HL-60/S4 treated with phorbol 12-myristate 13-acetate at 8.2 ng/mL for 4 days and 3 days (cell line): ENCODE measurements at regions not wholly inside any gene's neighbourhood (a gene's known extent, or its start where the extent isn't known, plus 50 kb on each side); places are given as distances from the start of the nearest gene placed in this dataset.

Experiments used
- in situ Hi-C: fragments of 300-500 bp; cut with MboI; formaldehyde crosslinking; loops from 2 replicates; pipeline ENCODE4 v1.15.0; 2022; ENCODE audit warnings: low sequenced_read_pairs

GRCh38 chr13:74683411-74683810 lies 549.2 kb upstream of the KLF12 start:
- in situ Hi-C loops = no loop called here

GRCh38 chr13:74682746-74683145 lies 548.5 kb upstream of the KLF12 start:
- in situ Hi-C loops = no loop called here

GRCh38 chr13:74681891-74682290 lies 547.7 kb upstream of the KLF12 start:
- in situ Hi-C loops = no loop called here

DNA sequence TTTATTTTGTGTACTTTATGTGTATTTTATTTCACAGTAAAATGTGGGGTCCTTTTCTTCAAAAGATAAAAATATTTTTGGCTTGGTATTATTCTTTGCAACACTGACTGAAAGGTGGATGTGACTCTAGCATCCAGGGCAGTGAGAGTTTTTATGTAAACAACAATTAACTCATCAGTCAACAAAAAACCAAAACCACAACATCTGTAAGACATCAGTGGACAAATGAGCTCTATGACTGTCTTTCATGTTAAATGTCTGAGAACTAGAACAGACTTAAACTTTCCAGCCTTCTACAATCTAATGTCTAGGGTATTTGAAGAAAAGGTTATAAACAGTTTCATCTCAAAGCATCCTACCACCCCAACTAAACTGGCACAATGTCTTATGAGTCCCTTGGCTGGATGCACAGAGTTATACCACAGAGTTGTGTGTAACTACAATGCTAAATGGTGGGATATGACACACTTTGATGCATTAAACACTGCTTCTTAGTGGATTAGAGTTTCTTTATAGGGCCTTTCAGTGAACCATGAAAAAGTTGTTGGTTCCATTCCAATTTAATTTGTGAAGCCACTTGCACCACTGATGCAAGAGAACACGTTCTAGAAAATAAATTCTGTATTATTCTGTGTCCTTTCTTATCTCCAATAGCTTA lies 544.2 kb upstream of the KLF12 start:
- in situ Hi-C loops = no loop called here

- in situ Hi-C loops = no loop called here
These were observed 541.8 kb upstream of the KLF12 start for GRCh38 chr13:74675972-74676371.

DNA sequence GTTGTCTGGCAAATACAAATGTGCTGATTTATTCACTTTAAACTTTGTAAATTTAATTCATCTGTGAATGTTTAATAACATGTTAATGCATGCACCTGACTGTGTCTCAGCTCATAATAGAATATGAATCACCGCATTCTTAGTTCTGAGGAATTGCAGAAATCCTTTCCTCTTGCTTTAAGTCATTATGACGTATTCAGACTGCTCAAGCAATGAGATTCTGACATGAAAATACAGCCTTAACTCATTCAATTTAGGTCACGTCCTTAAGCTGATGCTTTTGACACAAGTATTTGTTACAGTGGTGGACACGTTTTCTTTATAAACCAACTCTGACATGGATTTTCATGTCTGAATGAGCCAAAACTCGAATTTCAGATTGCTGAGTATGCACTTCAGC lies 541.0 kb upstream of the KLF12 start:
- in situ Hi-C loops = no loop called here

DNA sequence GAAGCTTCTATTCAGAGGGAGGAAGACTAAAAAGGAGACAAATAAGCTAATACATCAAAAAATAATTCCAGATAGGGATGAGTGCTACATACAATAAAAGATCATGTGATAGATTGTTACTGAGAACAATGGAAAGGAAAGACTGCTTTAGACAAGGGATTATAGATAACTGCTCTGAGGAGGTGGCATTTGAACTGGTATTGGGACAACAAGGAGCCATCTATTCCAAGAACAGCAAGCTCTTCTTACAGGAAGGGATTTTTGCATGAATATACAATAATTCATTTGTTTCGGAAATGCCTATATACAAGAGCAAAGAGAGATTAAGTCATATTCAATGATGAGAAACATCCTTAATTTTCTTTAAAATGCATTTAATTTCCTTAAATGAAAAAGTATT lies 540.5 kb upstream of the KLF12 start:
- in situ Hi-C loops = no loop called here

GRCh38 chr13:74669149-74669548 lies 534.9 kb upstream of the KLF12 start:
- in situ Hi-C loops = no loop called here

GRCh38 chr13:74667656-74668203 lies 533.5 kb upstream of the KLF12 start:
- in situ Hi-C loops = no loop called here

DNA sequence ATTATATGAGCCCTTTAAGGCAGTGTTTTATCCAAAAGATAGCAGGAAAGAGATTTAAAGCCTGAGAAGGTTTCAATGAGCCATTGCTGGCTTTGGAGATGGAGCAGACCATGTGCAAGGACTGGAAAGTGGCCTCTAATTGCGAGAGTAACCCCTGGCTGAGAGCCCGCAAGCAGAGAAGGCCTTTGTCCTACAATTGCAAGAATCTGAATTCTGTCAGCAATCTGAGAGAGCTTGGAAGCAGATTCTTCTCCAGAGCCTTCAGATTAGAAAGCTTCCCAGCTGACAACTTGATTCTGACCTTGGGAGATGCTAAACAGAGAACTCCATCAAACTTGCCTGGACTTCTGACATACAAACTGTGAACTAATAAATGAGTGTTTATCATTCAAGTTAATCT lies 528.7 kb upstream of the KLF12 start:
- in situ Hi-C loops = no loop called here

- in situ Hi-C loops = no loop called here
These were observed 527.6 kb upstream of the KLF12 start for GRCh38 chr13:74661851-74662250.

DNA sequence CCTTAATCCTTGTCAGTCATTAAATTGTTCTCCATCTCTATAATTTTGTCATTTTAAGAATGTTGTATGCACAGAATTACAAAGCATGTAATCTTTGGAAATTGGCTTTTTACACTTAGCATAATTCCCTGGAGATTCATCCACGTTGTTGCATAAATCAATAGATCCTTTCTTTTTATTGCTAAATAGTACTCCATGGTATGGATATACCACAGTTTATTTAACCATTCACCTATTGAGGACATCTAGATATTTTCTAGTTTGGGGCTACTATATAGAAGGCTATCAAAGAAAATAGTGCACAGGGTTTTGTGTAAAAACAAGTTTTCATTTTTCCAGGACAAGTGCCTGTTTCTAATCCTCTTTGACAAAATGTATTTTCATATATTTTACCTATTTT lies 523.6 kb upstream of the KLF12 start:
- in situ Hi-C loops = no loop called here

- in situ Hi-C loops = no loop called here
These were observed 516.9 kb upstream of the KLF12 start for GRCh38 chr13:74651121-74651520.

GRCh38 chr13:74647991-74648390 lies 513.8 kb upstream of the KLF12 start:
- in situ Hi-C loops = no loop called here

DNA sequence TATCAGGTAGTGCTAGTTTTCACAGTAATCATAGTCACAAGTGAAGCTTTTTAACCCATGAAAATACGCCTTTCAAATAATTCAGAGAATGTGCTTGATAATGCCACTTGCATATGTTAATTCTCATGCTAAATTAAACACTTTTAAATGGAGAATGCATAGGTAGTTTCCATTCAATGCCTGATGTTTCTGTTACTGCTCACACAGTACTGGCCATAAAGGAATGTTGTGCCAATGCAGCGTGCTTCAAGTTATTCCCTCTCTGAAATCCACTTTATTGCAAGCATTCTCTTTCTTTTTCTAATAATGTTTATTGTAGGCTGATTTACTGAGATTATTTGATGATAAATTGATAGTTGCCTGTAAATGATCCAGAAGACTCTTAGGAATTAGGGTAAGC lies 513.0 kb upstream of the KLF12 start:
- in situ Hi-C loops = no loop called here

- in situ Hi-C loops = no loop called here
These were observed 511.9 kb upstream of the KLF12 start for GRCh38 chr13:74646091-74646490.

- in situ Hi-C loops = no loop called here
These were observed 511.4 kb upstream of the KLF12 start for GRCh38 chr13:74645586-74645985.

DNA sequence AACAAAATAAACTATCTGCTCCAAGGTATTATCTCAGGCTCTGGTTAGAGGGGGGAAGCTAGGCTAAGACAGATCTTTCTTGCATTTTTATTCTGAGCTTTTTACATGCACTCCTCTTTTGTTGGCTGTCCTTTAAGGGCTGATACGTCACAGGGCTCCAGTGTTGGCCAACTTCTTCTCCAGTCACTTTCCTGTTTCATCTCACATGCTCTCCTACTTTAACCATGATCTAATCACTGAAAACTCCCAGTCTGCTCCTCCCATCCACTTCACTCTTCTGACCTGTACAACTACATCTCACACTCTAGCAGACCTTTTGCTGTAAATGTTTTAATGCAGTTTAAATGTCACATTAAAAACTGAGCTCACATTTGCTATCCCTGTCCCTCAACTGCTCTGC lies 510.0 kb upstream of the KLF12 start:
- in situ Hi-C loops = no loop called here

GRCh38 chr13:74641586-74641985 lies 507.4 kb upstream of the KLF12 start:
- in situ Hi-C loops = no loop called here

- in situ Hi-C loops = no loop called here
These were observed 499.5 kb upstream of the KLF12 start for GRCh38 chr13:74633734-74634133.

GRCh38 chr13:74629985-74630384 lies 495.8 kb upstream of the KLF12 start:
- in situ Hi-C loops = no loop called here

DNA sequence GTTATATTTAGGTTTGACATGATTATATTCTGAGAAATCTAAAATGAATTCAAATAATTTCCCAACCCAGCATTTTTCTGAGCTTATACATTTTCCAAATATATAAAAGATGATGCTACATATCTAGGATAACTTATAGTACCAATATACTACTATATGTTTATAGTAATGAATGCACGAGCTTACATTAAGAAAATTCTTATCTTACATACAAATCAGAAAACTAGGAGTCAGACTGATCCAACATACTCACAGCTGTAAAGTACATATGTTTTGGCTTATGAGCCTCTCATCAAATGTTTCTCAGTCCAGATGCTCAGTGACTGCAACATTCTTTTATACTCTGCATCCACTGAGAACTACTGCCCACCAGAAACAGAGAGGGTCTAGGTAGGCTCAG lies 491.3 kb upstream of the KLF12 start:
- in situ Hi-C loops = no loop called here

- in situ Hi-C loops = no loop called here
These were observed 489.6 kb upstream of the KLF12 start for GRCh38 chr13:74623761-74624160.
